Suprapubic skin (tissue), 4 donors: ENCODE measurements at regions not wholly inside any gene's neighbourhood (a gene's known extent, or its start where the extent isn't known, plus 50 kb on each side); places are given as distances from the start of the nearest gene placed in this dataset.

Experiments used
- DNase-seq, 2 donors: peaks; one replicate each; pipeline ENCODE4 v3.0.0-alpha.2; 2019; ENCODE audit warnings: low spot score in 2 of 2
- H3K27ac ChIP-seq: fragments of 200-600 bp; sonication (generic); one replicate; pipeline ENCODE4 v1.5.1; 2019
- H3K27me3 ChIP-seq: fragments of 200-600 bp; sonication (generic); one replicate; pipeline ENCODE4 v1.5.1; 2019
- H3K36me3 ChIP-seq: fragments of 200-600 bp; sonication (generic); one replicate; pipeline ENCODE4 v1.5.1; 2019
- H3K4me1 ChIP-seq: fragments of 200-600 bp; sonication (generic); one replicate; pipeline ENCODE4 v1.5.1; 2019
- H3K4me3 ChIP-seq: fragments of 200-600 bp; sonication (generic); one replicate; pipeline ENCODE4 v1.5.1; 2019; ENCODE audit warnings: mild to moderate bottlenecking
- H3K9me3 ChIP-seq: fragments of 200-600 bp; sonication (generic); one replicate; pipeline ENCODE4 v1.5.1; 2019
- EP300 ChIP-seq: sonication (generic); formaldehyde crosslinking; IDR thresholded peaks from one replicate; pipeline ENCODE4 v1.6.1; 2017; ENCODE audit warnings: antibody characterized with exemption
- POLR2A ChIP-seq, 2 donors: fragments of 450-650 bp; IDR thresholded peaks; one replicate each; pipeline ENCODE4 v1.6.1; 2017; ENCODE audit warnings: antibody characterized with exemption in 2 of 2, mild to moderate bottlenecking in 2 of 2, moderate library complexity in 2 of 2
- POLR2AphosphoS5 ChIP-seq, 3 donors: sonication (generic); formaldehyde crosslinking; IDR thresholded peaks; one replicate each; pipeline ENCODE4 v1.6.1; 2017; ENCODE audit warnings: antibody characterized with exemption in 3 of 3
- WGBS: methylation state at CpG from one replicate; pipeline ENCODE4 v1.1.5; 2018; 5-methylcytosine and 5-hydroxymethylcytosine counted together
- TF ChIP-seq, protein P1 (sequence below), 2 donors: fragments of 200-600 bp in 1 of 2; fragments of 450-650 bp in 1 of 2; sonication (generic) in 1 of 2; IDR thresholded peaks; one replicate each; pipeline ENCODE4 v1.5.1; 2016 to 2019; ENCODE audit warnings: antibody characterized with exemption in 2 of 2, mild to moderate bottlenecking in 1 of 2, moderate library complexity in 1 of 2

DNA sequence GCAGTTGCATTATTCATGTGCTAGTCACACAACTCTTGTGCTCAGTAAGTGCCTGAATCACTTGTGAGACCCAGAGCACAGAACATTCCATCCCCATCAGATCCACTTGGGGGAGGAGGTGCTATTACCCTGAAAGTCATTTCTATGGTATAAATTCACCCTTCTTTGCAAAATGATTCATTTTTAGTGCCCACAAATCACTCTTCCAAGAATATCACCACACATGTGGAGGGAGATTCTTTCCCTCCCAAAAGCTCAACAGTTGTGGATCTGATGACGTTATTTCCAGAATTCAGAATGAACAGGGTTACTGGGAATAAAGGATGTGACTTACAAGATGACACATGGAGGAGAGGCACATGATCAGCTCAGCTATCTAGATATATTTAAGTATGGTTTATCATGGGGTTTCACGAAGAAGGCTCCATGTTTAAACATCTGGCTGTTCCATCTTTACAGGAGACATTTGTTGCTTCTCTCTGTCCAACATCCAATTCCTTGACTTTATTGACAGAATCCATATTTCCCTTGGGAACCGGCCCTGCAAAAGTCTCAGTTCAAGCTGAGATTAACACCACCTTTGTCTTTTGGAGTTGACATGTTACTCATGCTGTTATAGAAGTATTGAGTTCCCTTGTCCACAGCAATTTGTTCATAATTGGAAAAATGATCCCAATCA, 214.2 kb upstream of the PROK2 start:
- WGBS, result 84% methylated on average over 3 of the region's 3 CpGs
- DNase-seq, result no peak

DNA sequence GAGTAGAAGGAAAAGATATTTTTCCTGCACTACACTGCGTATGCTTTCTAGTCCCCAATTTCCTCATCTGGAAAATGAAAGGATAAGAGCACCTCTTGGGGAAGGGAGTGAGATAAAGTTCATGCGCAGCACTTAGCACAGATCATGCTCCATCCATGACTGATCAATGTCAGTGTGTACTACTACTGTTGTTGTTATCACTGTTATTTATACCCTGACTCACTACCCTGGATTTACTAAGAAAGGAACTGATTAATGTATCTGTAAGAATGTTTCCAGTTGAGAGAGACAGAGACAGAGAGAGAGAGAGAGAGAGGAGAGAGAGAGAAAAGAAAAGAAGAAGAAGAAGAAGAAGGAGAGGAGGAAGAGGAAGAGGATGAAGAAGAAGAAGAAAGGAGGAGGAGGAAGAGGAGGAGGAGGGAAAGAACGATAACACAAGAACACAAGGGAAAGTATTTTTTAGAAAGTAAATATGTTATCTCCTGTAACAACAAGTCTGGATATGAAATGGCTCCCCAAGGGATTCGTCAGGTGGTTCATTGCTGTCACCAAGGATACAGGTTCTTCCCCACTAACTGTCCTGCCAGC, 212.2 kb upstream of the PROK2 start:
- DNase-seq, result no peak
- no peaks in the 10 kb centered on the region for H3K4me1 ChIP-seq
- no peaks in the 10 kb centered on the region for H3K9me3 ChIP-seq
- 68% methylated on average over 4 of the region's 4 CpGs for WGBS
- no peak for TF ChIP-seq POLR2AphosphoS5 (IDR thresholded peaks at IDR 0.05)
- H3K27me3 ChIP-seq, result peaks cover 7% of the 10 kb centered on the region
- no peaks in the 10 kb centered on the region for H3K36me3 ChIP-seq
- H3K27ac ChIP-seq, result no peak overlapping the region
- H3K4me3 ChIP-seq, result no peak overlapping the region

More for the DNA sequence above, 214.2 kb upstream of the PROK2 start:
- Histone ChIP-seq H3K27me3 (peaks cover 7% of the 10 kb centered on the region), H3K9me3 (no peaks in the 10 kb centered on the region), H3K36me3 (no peaks in the 10 kb centered on the region), H3K4me1 (no peaks in the 10 kb centered on the region), H3K4me3 (no peak overlapping the region), H3K27ac (no peak overlapping the region)
- TF ChIP-seq EP300, result no peak
- no peak for TF ChIP-seq POLR2A (IDR thresholded peaks at IDR 0.05)
- TF ChIP-seq, protein P1, sequence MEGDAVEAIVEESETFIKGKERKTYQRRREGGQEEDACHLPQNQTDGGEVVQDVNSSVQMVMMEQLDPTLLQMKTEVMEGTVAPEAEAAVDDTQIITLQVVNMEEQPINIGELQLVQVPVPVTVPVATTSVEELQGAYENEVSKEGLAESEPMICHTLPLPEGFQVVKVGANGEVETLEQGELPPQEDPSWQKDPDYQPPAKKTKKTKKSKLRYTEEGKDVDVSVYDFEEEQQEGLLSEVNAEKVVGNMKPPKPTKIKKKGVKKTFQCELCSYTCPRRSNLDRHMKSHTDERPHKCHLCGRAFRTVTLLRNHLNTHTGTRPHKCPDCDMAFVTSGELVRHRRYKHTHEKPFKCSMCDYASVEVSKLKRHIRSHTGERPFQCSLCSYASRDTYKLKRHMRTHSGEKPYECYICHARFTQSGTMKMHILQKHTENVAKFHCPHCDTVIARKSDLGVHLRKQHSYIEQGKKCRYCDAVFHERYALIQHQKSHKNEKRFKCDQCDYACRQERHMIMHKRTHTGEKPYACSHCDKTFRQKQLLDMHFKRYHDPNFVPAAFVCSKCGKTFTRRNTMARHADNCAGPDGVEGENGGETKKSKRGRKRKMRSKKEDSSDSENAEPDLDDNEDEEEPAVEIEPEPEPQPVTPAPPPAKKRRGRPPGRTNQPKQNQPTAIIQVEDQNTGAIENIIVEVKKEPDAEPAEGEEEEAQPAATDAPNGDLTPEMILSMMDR (IDR thresholded peaks at IDR 0.05), result no peak
- no peak for TF ChIP-seq POLR2AphosphoS5 (IDR thresholded peaks at IDR 0.05)

DNA sequence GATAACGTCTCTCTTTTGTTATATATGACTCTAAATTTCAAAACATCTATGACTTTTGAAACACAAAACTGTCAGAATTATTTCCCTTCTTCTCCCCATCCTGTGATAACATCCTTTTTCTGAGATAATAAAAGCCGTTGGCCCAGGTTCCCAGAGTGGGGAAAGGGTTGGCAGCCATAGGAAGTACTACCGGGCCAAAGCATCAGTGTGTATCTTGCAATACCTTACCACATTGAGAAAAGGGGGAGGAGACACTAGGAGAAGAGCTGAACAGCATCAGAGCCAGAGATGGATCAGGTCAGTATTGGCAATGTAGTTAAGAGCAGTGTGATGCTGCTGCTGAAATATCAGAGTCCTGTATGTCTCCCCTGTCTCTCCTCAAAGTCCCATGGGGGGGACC, 210.0 kb upstream of the PROK2 start:
- DNase-seq, result no peak
- H3K4me3 ChIP-seq, result no peak overlapping the region
- no peak overlapping the region for H3K27ac ChIP-seq
- no peaks in the 10 kb centered on the region for H3K36me3 ChIP-seq
- WGBS, result 52% methylated on average over 3 of the region's 3 CpGs
- no peaks in the 10 kb centered on the region for H3K4me1 ChIP-seq
- no peaks in the 10 kb centered on the region for H3K9me3 ChIP-seq
- no peak for TF ChIP-seq POLR2AphosphoS5 (IDR thresholded peaks at IDR 0.05)
- TF ChIP-seq EP300, result no peak
- TF ChIP-seq, protein P1 (IDR thresholded peaks at IDR 0.05), result no peak
- no peak for TF ChIP-seq POLR2A (IDR thresholded peaks at IDR 0.05)
- peaks cover 7% of the 10 kb centered on the region for H3K27me3 ChIP-seq

DNA sequence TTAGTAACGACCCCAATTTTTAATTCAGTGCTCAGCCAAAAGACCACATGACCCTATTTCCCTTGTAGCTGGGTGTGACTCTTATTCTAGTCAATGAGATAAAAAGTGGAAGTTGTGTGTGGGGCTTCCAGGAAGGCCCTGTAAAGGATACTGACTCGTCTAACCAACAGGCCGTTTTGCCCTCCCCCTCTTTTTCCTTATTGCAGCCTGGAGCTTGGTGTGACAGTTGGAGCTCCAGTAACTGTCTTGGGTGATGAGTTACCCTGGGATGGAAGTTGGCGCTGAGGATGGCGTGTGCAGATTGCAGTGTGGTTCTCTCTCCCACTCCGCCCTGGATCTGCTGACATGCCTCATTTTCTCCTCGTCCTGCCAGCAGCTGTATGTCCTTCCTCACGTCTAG, 209.3 kb upstream of the PROK2 start:
- WGBS, result 84% methylated on average over 8 of the region's 8 CpGs
- Histone ChIP-seq H3K4me3 (no peak overlapping the region), H3K4me1 (no peaks in the 10 kb centered on the region), H3K27me3 (peaks cover 7% of the 10 kb centered on the region), H3K36me3 (no peaks in the 10 kb centered on the region), H3K27ac (no peak overlapping the region), H3K9me3 (no peaks in the 10 kb centered on the region)
- DNase-seq, result no peak
- no peak for TF ChIP-seq POLR2A (IDR thresholded peaks at IDR 0.05)
- TF ChIP-seq POLR2AphosphoS5 (IDR thresholded peaks at IDR 0.05), result no peak
- TF ChIP-seq, protein P1 (IDR thresholded peaks at IDR 0.05), result no peak
- TF ChIP-seq EP300, result no peak

DNA sequence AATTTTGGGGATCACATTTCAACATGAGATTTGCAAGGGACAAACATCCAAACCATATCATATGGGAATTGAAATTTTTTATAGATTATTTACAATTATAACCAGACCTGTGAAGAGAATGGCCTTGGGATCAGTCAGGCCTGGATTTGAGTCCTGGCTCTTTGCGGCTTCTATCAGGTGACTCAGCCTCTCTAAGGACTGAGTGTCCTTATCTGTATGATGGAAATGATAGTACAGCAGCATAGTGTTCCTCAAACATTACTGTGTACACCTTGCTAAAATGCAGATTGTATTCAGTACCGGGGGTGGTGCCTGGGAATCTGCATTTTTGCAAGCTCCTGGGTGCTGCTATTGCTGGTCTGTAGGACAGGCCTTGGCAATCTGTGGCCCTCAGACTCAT, 206.7 kb upstream of the PROK2 start:
- 75% methylated on average over 2 of the region's 2 CpGs for WGBS
- Histone ChIP-seq H3K4me1 (peaks cover 4% of the 10 kb centered on the region), H3K4me3 (no peak overlapping the region), H3K27me3 (no peaks in the 10 kb centered on the region), H3K36me3 (no peaks in the 10 kb centered on the region), H3K27ac (no peak overlapping the region), H3K9me3 (no peaks in the 10 kb centered on the region)
- DNase-seq, result no peak
- TF ChIP-seq POLR2A (IDR thresholded peaks at IDR 0.05), result no peak
- TF ChIP-seq POLR2AphosphoS5 (IDR thresholded peaks at IDR 0.05), result no peak

DNA sequence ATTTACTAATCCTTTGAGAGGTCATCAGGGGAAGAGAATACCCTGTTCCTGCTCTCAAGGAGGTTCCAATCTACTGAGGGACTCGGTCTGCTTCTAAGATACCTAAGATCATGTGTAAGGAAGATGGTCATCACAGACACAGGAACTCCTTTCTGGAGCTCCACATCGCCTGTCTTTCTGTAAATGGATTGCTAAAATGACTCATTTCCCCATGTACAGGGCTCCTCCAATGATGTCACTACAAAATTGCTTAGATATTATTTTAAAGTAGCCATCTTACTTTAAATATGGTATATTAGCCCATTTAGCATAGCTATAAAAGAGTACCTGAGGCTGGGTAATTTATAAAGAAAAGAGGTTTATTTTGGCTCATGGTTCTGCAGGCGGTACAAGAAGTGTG, 206.1 kb upstream of the PROK2 start:
- Histone ChIP-seq H3K4me3 (no peak overlapping the region), H3K27me3 (no peaks in the 10 kb centered on the region), H3K27ac (no peak overlapping the region), H3K36me3 (no peaks in the 10 kb centered on the region), H3K4me1 (peaks cover 4% of the 10 kb centered on the region), H3K9me3 (no peaks in the 10 kb centered on the region)
- no peak for DNase-seq
- TF ChIP-seq, protein P1 (IDR thresholded peaks at IDR 0.05), result no peak
- TF ChIP-seq EP300 (no peak), POLR2A (IDR thresholded peaks at IDR 0.05) (no peak), POLR2AphosphoS5 (IDR thresholded peaks at IDR 0.05) (no peak)
- 86% methylated on average over 3 of the region's 3 CpGs for WGBS
